CD4-positive, alpha-beta T cell treated with Interleukin-12 subunit alpha and Interleukin-12 subunit beta, for 1 hour (primary cell): ENCODE measurements at regions not wholly inside any gene's neighbourhood (a gene's known extent, or its start where the extent isn't known, plus 50 kb on each side); places are given as distances from the start of the nearest gene placed in this dataset.
"Not testable (repeated sequence)": the region's sequence is repeated elsewhere in the genome, so short reads cannot be mapped to it uniquely, and the experiment has no call there.

Experiments
- DNase-seq: peaks from one replicate; pipeline ENCODE4 v3.0.0-alpha.2; 2020

- DNase-seq, result not testable (repeated sequence)
Measured at GRCh38 chr14:54266616-54267015, 130.2 kb upstream of the CDKN3 start.

- no peak for DNase-seq
Measured at GRCh38 chr14:54267172-54267571, 129.6 kb upstream of the CDKN3 start.

- no peak for DNase-seq
Measured at GRCh38 chr14:54275997-54276725, 120.6 kb upstream of the CDKN3 start.

GRCh38 chr14:54278087-54278486, 118.7 kb upstream of the CDKN3 start:
- DNase-seq, result no peak

- DNase-seq, result no peak
Measured at GRCh38 chr14:54278665-54279295, 118.0 kb upstream of the CDKN3 start.

GRCh38 chr14:54282849-54283248, 114.0 kb upstream of the CDKN3 start:
- no peak for DNase-seq

GRCh38 chr14:54285030-54285429, 111.8 kb upstream of the CDKN3 start:
- DNase-seq, result no peak

- no peak for DNase-seq
Measured at GRCh38 chr14:54291491-54292191, 105.2 kb upstream of the CDKN3 start.

- no peak for DNase-seq
Measured at GRCh38 chr14:54294802-54295201, 102.0 kb upstream of the CDKN3 start.

- DNase-seq, result no peak
Measured at GRCh38 chr14:54299410-54300363, 97.1 kb upstream of the CDKN3 start.

- no peak for DNase-seq
Measured at GRCh38 chr14:54300881-54301280, 95.9 kb upstream of the CDKN3 start.

- DNase-seq, result no peak
Measured at GRCh38 chr14:54301359-54301758, 95.4 kb upstream of the CDKN3 start.

- no peak for DNase-seq
Measured at GRCh38 chr14:54306806-54307205, 90.0 kb upstream of the CDKN3 start.

GRCh38 chr14:54309615-54310014, 87.2 kb upstream of the CDKN3 start:
- no peak for DNase-seq

GRCh38 chr14:54310151-54310850, 86.5 kb upstream of the CDKN3 start:
- DNase-seq, result no peak

GRCh38 chr14:54310851-54311228, 86.0 kb upstream of the CDKN3 start:
- no peak for DNase-seq

GRCh38 chr14:54312166-54312801, 84.5 kb upstream of the CDKN3 start:
- DNase-seq, result no peak

- no peak for DNase-seq
Measured at GRCh38 chr14:54314365-54315104, 82.3 kb upstream of the CDKN3 start.

GRCh38 chr14:54316652-54317051, 80.2 kb upstream of the CDKN3 start:
- no peak for DNase-seq

- DNase-seq, result no peak
Measured at GRCh38 chr14:54317391-54317790, 79.4 kb upstream of the CDKN3 start.

- no peak for DNase-seq
Measured at GRCh38 chr14:54322246-54322645, 74.6 kb upstream of the CDKN3 start.
